WTC11 (cell line): ENCODE measurements at regions not wholly inside any gene's neighbourhood (a gene's known extent, or its start where the extent isn't known, plus 50 kb on each side); places are given as distances from the start of the nearest gene placed in this dataset.

ENCODE experiments used
- ATAC-seq: fragments of 200-7000 bp; cut with Tn5 transposase; 2 replicates; pipeline ENCODE4 v1.10.0; 2021; ENCODE audit warnings: mild to moderate bottlenecking, moderate library complexity
- CTCF ChIA-PET: fragments of 300-600 bp; sonication (Branson Sonifier 250); formaldehyde crosslinking; loops from one replicate; lab custom pipeline; 2021; ENCODE audit warnings: antibody characterized with exemption; lab: Charles Lee
- POLR2A ChIA-PET: fragments of 350-600 bp; sonication (Branson Sonifier 250); formaldehyde crosslinking; loops from one replicate; lab custom pipeline; 2021; ENCODE audit warnings: antibody characterized with exemption; lab: Charles Lee
- DNase-seq: peaks from one replicate; pipeline ENCODE4 v3.0.0; 2021; ENCODE audit warnings: low spot score
- H3K27ac Mint-ChIP-seq: 2 replicates; pipeline ENCODE4 v1.8.0; 2021; ENCODE audit warnings: mixed read lengths
- H3K27me3 Mint-ChIP-seq: 2 replicates; pipeline ENCODE4 v1.8.0; 2021; ENCODE audit warnings: low read depth, mild to moderate bottlenecking, moderate library complexity, mixed read lengths
- H3K36me3 Mint-ChIP-seq: 2 replicates; pipeline ENCODE4 v1.8.0; 2021; ENCODE audit warnings: mixed read lengths
- H3K4me1 Mint-ChIP-seq: 2 replicates; pipeline ENCODE4 v1.8.0; 2022; ENCODE audit warnings: mixed read lengths
- H3K4me3 Mint-ChIP-seq: 2 replicates; pipeline ENCODE4 v1.8.0; 2021; ENCODE audit warnings: mild to moderate bottlenecking, moderate library complexity, mixed read lengths
- H3K9me3 Mint-ChIP-seq: 2 replicates; pipeline ENCODE4 v1.8.0; 2021; ENCODE audit warnings: mixed read lengths
- ARID4B ChIP-seq: sonication (generic); formaldehyde crosslinking; IDR thresholded peaks from 2 replicates; pipeline ENCODE4 v1.8.0; 2023; ENCODE audit warnings: missing genetic modification reagents, mild to moderate bottlenecking, borderline replicate concordance
- CREB1 ChIP-seq: sonication (generic); formaldehyde crosslinking; IDR thresholded peaks from 2 replicates; pipeline ENCODE4 v1.8.0; 2023; ENCODE audit warnings: mild to moderate bottlenecking, missing genetic modification reagents
- CREM ChIP-seq: sonication (generic); formaldehyde crosslinking; IDR thresholded peaks from 2 replicates; pipeline ENCODE4 v1.8.1; 2022; ENCODE audit warnings: mild to moderate bottlenecking, missing genetic modification reagents, moderate library complexity
- CTCF ChIP-seq: fragments of 200-600 bp; IDR thresholded peaks from 2 replicates; pipeline ENCODE4 v1.8.0; 2022; ENCODE audit warnings: antibody characterized with exemption
- E2F4 ChIP-seq: sonication (generic); formaldehyde crosslinking; IDR thresholded peaks from 2 replicates; pipeline ENCODE4 v1.8.1; 2022; ENCODE audit warnings: low read depth, mild to moderate bottlenecking, moderate library complexity, missing genetic modification reagents, borderline replicate concordance
- E2F5 ChIP-seq: sonication (generic); formaldehyde crosslinking; IDR thresholded peaks from 2 replicates; pipeline ENCODE4 v1.8.1; 2022; ENCODE audit warnings: mild to moderate bottlenecking, moderate library complexity, missing genetic modification reagents
- HMGXB4 ChIP-seq: sonication (generic); formaldehyde crosslinking; IDR thresholded peaks from 2 replicates; pipeline ENCODE4 v1.8.1; 2023; ENCODE audit warnings: mild to moderate bottlenecking, moderate library complexity, missing genetic modification reagents
- RORB ChIP-seq: fragments of 250-450 bp; sonication (Bioruptor Pico); IDR thresholded peaks from 2 replicates; pipeline ENCODE4 v1.9.0; 2021; ENCODE audit warnings: mild to moderate bottlenecking
- SP1 ChIP-seq: sonication (generic); formaldehyde crosslinking; conservative IDR thresholded peaks from 2 replicates; pipeline ENCODE4 v1.8.1; 2022; ENCODE audit warnings: missing genetic modification reagents
- ZBTB21 ChIP-seq: sonication (generic); formaldehyde crosslinking; IDR thresholded peaks from 2 replicates; pipeline ENCODE4 v1.8.1; 2023; ENCODE audit warnings: mild to moderate bottlenecking, missing genetic modification reagents, borderline replicate concordance
- ZNF121 ChIP-seq: sonication (generic); formaldehyde crosslinking; IDR thresholded peaks from 2 replicates; pipeline ENCODE4 v1.8.0; 2023; ENCODE audit warnings: missing genetic modification reagents
- ZNF138 ChIP-seq: sonication (generic); formaldehyde crosslinking; conservative IDR thresholded peaks from 2 replicates; pipeline ENCODE4 v1.8.1; 2022; ENCODE audit warnings: mild to moderate bottlenecking, moderate library complexity, missing genetic modification reagents
- ZNF232 ChIP-seq: sonication (generic); formaldehyde crosslinking; IDR thresholded peaks from 2 replicates; pipeline ENCODE4 v1.8.0; 2022; ENCODE audit warnings: mild to moderate bottlenecking, missing genetic modification reagents
- ZNF263 ChIP-seq: sonication (generic); formaldehyde crosslinking; IDR thresholded peaks from 2 replicates; pipeline ENCODE4 v1.8.1; 2022; ENCODE audit warnings: low read depth, mild to moderate bottlenecking, moderate library complexity, missing genetic modification reagents
- ZNF396 ChIP-seq: fragments of 250-450 bp; sonication (Bioruptor Pico); IDR thresholded peaks from 2 replicates; pipeline ENCODE4 v1.8.0; 2021; ENCODE audit warnings: mild to moderate bottlenecking, moderate library complexity, borderline replicate concordance
- ZNF532 ChIP-seq: fragments of 250-450 bp; sonication (Bioruptor Pico); IDR thresholded peaks from 2 replicates; pipeline ENCODE4 v1.9.0; 2021; ENCODE audit warnings: mild to moderate bottlenecking, borderline replicate concordance
- ZSCAN18 ChIP-seq: fragments of 250-450 bp; sonication (Bioruptor Pico); IDR thresholded peaks from 2 replicates; pipeline ENCODE4 v2.1.2; 2022; ENCODE audit warnings: mild to moderate bottlenecking, moderate library complexity

GRCh38 chr10:17507538-17507937 lies 53.1 kb upstream of the ST8SIA6 start (continued):
- no peak for TF ChIP-seq E2F4 (CRISPR knock-in tag)
- no peak for TF ChIP-seq CREM (CRISPR knock-in tag)
- no peak for TF ChIP-seq CTCF
- no peak for TF ChIP-seq ZNF138 (CRISPR knock-in tag)
- TF ChIP-seq, all 79 proteins: peak for 0

GRCh38 chr10:17506856-17507471 lies 52.6 kb upstream of the ST8SIA6 start:
- ATAC-seq (no peak), DNase-seq (no peak)
- Mint-ChIP-seq H3K9me3 (peaks cover 11% of the 10 kb centered on the region), H3K36me3 (0 out of 2 replicates have a peak, but pooled peaks cover 3% of the 10 kb centered on the region), H3K4me1 (no peaks in the 10 kb centered on the region), H3K4me3 (no peak overlapping the region), H3K27ac (no peak overlapping the region), H3K27me3 (no peaks in the 10 kb centered on the region; the same call in 1 of the 2 replicates)
- ChIA-PET POLR2A (no interaction called here), CTCF (no interaction called here)
- no peak for TF ChIP-seq ZSCAN18
- no peak for TF ChIP-seq SP1 (CRISPR knock-in tag)
- no peak for TF ChIP-seq CREB1 (CRISPR knock-in tag)
- no peak for TF ChIP-seq ZNF138 (CRISPR knock-in tag)
- no peak for TF ChIP-seq ZNF232
- no peak for TF ChIP-seq ZBTB21 (CRISPR knock-in tag)
- TF ChIP-seq ZNF121 (CRISPR knock-in tag) = no peak
- no peak for TF ChIP-seq RORB (CRISPR knock-in tag)
- TF ChIP-seq E2F5 = no peak
- TF ChIP-seq ZNF396 (CRISPR knock-in tag) = no peak

- DNase-seq (no peak), ATAC-seq (no peak)
- POLR2A ChIA-PET = no interaction called here
- H3K27me3 Mint-ChIP-seq = no peaks in the 10 kb centered on the region; the same call in 1 of the 2 replicates
- H3K36me3 Mint-ChIP-seq = 0 out of 2 replicates have a peak, but pooled peaks cover 3% of the 10 kb centered on the region
- no peak overlapping the region for H3K4me3 Mint-ChIP-seq
- H3K9me3 Mint-ChIP-seq = peaks cover 11% of the 10 kb centered on the region
- no peak overlapping the region for H3K27ac Mint-ChIP-seq
- CTCF ChIA-PET = no interaction called here
- no peaks in the 10 kb centered on the region for H3K4me1 Mint-ChIP-seq
- TF ChIP-seq ZNF263 (CRISPR knock-in tag) (no peak), HMGXB4 (no peak), ZNF532 (no peak), ARID4B (no peak)
These were observed 52.0 kb upstream of the ST8SIA6 start for GRCh38 chr10:17506390-17506789.
